ENCODE measurements at regions not wholly inside any gene's neighbourhood (a gene's known extent, or its start where the extent isn't known, plus 50 kb on each side); places are given as distances from the start of the nearest gene placed in this dataset.

DNA sequence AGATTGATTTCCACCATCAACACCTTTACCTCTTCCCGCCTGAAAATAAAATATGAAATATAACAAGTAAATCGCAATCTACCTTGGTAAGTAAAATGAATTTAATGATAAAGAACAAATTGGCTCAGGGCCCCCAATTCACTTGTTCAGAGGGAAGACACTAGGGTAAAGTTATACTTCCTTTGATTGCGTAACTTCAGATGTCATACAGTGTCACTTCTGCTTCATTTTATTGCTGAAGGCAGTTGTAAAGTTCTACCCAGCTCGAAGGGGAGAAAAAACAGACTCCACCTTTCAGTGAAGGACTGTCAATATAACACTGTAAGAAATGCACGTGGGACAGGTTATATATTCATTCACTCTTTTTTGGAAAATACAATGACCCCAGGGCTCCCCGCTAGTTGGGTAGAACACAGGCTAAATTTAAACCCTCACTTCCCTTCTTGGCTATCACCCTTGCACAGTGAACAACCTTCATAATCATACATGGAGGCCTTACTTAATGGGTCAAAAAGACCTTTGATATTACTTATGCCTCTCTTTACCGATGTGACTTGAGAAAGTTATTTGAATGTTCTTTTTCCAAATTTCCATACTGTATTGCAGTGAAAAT lies 848.8 kb downstream of the MAT2B start:
- H3F3A ChIP-seq (ENCODE audit: insufficient read depth), result no peaks in the 10 kb centered on the region
- DNase-seq, result no peak
- in situ Hi-C loops (cut with MboI), result no loop called here
- H4K20me1 ChIP-seq (ENCODE audit: insufficient read depth), result no peaks in the 10 kb centered on the region
- no peak overlapping the region for H3K9ac ChIP-seq
- H3K36me3 ChIP-seq (ENCODE audit: low read depth), result no peaks in the 10 kb centered on the region
- H3K27me3 ChIP-seq (replicated peaks; ENCODE audit: insufficient read depth), result no peaks in the 10 kb centered on the region
- no peak overlapping the region for H3K4me2 ChIP-seq (ENCODE audit: unreplicated experiment)
- H3K4me1 ChIP-seq (ENCODE audit: insufficient read depth), result no peaks in the 10 kb centered on the region
- no peak overlapping the region for H3K4me3 ChIP-seq
- H3K9me2 ChIP-seq (ENCODE audit: insufficient read depth), result no peaks in the 10 kb centered on the region
- H3K27ac ChIP-seq, result no peak overlapping the region
- H3K79me2 ChIP-seq (ENCODE audit: insufficient read depth), result no peaks in the 10 kb centered on the region
- H3K9me3 ChIP-seq (ENCODE audit: low read depth), result no peaks in the 10 kb centered on the region
- 29 to 30% methylated on average over 7 of the region's 7 CpGs for WGBS, 2 experiments (ENCODE audit: low coverage in 1 of 2, low lambda C conversion rate in 2 of 2, missing lambda C conversion rate in 2 of 2)
- H2AFZ ChIP-seq, result no peak overlapping the region
- TF ChIP-seq EZH2 (IDR thresholded peaks at IDR 0.05; ENCODE audit: insufficient read depth, poor library complexity, severe bottlenecking) (no peak), EZH2phosphoT487 (IDR thresholded peaks at IDR 0.05; ENCODE audit: insufficient read depth, low read depth) (no peak)

DNA sequence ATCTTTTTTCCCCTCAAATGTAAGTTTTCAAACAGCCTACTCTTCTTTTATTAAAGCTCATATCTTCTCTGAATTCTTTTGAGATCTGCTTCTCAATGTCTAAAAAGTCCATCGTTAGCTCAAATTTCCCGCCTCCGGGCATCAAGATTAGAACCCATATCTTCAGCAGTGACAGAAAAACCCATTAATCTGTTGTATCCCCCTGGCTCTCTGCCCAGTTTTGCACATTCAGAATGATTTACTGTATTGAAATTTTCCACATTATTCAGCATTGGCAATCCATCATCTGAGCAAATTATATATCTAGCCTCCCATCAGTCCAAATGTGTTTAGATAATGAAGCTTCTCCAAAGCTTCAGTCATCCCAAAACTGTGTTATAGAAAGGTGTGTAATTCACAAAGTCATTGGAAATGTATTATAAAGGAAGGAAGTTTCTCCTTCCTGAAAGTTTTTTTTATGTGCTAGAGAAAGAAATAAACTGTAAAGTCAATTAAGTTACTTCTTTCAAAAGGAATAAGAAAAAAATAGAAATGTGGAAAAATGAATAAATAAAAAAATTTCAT lies 849.9 kb downstream of the MAT2B start:
- H3K4me1 ChIP-seq (ENCODE audit: insufficient read depth), result no peaks in the 10 kb centered on the region
- in situ Hi-C loops (cut with MboI), result no loop called here

DNA sequence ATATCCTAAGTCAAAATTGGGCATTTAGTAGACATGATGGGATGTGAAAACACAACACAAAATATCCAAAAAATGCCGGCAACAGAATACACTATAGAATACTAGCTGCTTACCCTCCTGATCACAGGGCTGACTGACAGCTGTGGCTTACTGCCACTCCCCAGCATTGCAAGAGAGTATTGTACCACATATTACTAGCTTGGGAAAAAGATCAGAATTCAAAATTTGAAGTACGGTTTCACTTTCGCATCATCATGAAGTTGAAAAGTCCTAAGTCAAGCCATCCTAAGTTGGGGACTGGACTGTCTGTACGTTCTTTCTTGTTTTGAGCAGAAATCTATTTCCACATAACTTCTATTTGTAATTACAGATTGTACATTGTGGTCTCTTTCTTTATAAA lies 851.4 kb downstream of the MAT2B start:
- 51 to 61% methylated on average over 4 of the region's 4 CpGs for WGBS, 2 experiments (ENCODE audit: low coverage in 1 of 2, low lambda C conversion rate in 2 of 2, missing lambda C conversion rate in 2 of 2)
- H3K27ac ChIP-seq, result no peak overlapping the region
- no peak overlapping the region for H3K4me2 ChIP-seq (ENCODE audit: unreplicated experiment)
- no peak overlapping the region for H2AFZ ChIP-seq
- in situ Hi-C loops (cut with MboI), result no loop called here
- H3K4me1 ChIP-seq (ENCODE audit: insufficient read depth), result no peaks in the 10 kb centered on the region
- H3K36me3 ChIP-seq (ENCODE audit: low read depth), result no peaks in the 10 kb centered on the region
- no peak for DNase-seq
- H3K4me3 ChIP-seq, result no peak overlapping the region
- no peak overlapping the region for H3K9ac ChIP-seq
- H3F3A ChIP-seq (ENCODE audit: insufficient read depth), result no peaks in the 10 kb centered on the region
- H3K9me3 ChIP-seq (ENCODE audit: low read depth), result no peaks in the 10 kb centered on the region
- no peaks in the 10 kb centered on the region for H3K27me3 ChIP-seq (replicated peaks; ENCODE audit: insufficient read depth)
- no peaks in the 10 kb centered on the region for H3K9me2 ChIP-seq (ENCODE audit: insufficient read depth)
- no peaks in the 10 kb centered on the region for H3K79me2 ChIP-seq (ENCODE audit: insufficient read depth)
- H4K20me1 ChIP-seq (ENCODE audit: insufficient read depth), result no peaks in the 10 kb centered on the region
- TF ChIP-seq EZH2phosphoT487 (IDR thresholded peaks at IDR 0.05; ENCODE audit: insufficient read depth, low read depth) (no peak), EZH2 (IDR thresholded peaks at IDR 0.05; ENCODE audit: insufficient read depth, poor library complexity, severe bottlenecking) (no peak)

More for the DNA sequence above, 849.9 kb downstream of the MAT2B start:
- Histone ChIP-seq H3K36me3 (ENCODE audit: low read depth) (no peaks in the 10 kb centered on the region), H3K9me2 (ENCODE audit: insufficient read depth) (no peaks in the 10 kb centered on the region), H3K4me3 (no peak overlapping the region), H3K27me3 (replicated peaks; ENCODE audit: insufficient read depth) (no peaks in the 10 kb centered on the region), H2AFZ (no peak overlapping the region), H3K9me3 (ENCODE audit: low read depth) (no peaks in the 10 kb centered on the region), H3K79me2 (ENCODE audit: insufficient read depth) (no peaks in the 10 kb centered on the region), H3K4me2 (ENCODE audit: unreplicated experiment) (no peak overlapping the region), H3K27ac (no peak overlapping the region), H4K20me1 (ENCODE audit: insufficient read depth) (no peaks in the 10 kb centered on the region), H3F3A (ENCODE audit: insufficient read depth) (no peaks in the 10 kb centered on the region), H3K9ac (no peak overlapping the region)
- WGBS, 2 experiments (ENCODE audit: low coverage in 1 of 2, low lambda C conversion rate in 2 of 2, missing lambda C conversion rate in 2 of 2), result 18 to 22% methylated on average over 3 of the region's 3 CpGs
- DNase-seq, result no peak
- TF ChIP-seq EZH2 (IDR thresholded peaks at IDR 0.05; ENCODE audit: insufficient read depth, poor library complexity, severe bottlenecking) (no peak), EZH2phosphoT487 (IDR thresholded peaks at IDR 0.05; ENCODE audit: insufficient read depth, low read depth) (no peak)

DNA sequence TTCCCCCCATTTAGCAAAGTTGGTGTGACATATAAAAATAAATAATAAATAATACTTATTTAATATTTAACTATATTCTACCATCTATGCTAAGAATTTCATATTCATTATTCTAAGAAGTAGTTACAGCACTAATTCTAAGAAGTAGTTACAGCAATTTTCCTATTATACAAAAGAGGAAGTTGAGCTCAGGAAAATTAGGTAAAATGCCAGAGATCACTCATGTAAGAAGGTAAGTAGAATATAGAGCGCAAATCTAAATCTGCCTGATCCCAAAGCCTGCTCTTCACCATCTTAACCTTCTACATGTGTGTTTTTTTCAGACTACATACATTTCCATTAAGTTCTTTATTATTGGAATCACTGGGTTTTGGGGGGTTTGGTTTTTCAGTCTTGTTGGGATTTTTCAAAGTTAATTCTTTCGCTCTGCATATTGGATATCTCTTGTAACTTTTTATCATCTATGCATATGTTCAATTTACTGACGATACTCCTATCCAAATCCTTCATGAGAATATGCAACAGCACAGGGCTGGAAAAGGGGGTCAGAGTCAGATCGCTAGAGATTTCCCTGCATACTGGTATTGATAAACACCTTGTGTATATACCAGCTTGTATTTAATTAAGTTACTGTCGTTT lies 852.1 kb downstream of the MAT2B start:
- Histone ChIP-seq H4K20me1 (ENCODE audit: insufficient read depth) (no peaks in the 10 kb centered on the region), H3K9me2 (ENCODE audit: insufficient read depth) (no peaks in the 10 kb centered on the region), H3K4me3 (no peak overlapping the region), H3K4me1 (ENCODE audit: insufficient read depth) (no peaks in the 10 kb centered on the region), H3K4me2 (ENCODE audit: unreplicated experiment) (no peak overlapping the region), H2AFZ (no peak overlapping the region), H3F3A (ENCODE audit: insufficient read depth) (no peaks in the 10 kb centered on the region), H3K79me2 (ENCODE audit: insufficient read depth) (no peaks in the 10 kb centered on the region), H3K27ac (no peak overlapping the region), H3K27me3 (replicated peaks; ENCODE audit: insufficient read depth) (no peaks in the 10 kb centered on the region), H3K9me3 (ENCODE audit: low read depth) (no peaks in the 10 kb centered on the region), H3K9ac (no peak overlapping the region), H3K36me3 (ENCODE audit: low read depth) (no peaks in the 10 kb centered on the region)
- TF ChIP-seq EZH2 (IDR thresholded peaks at IDR 0.05; ENCODE audit: insufficient read depth, poor library complexity, severe bottlenecking) (no peak), EZH2phosphoT487 (IDR thresholded peaks at IDR 0.05; ENCODE audit: insufficient read depth, low read depth) (no peak)
- no peak for DNase-seq
- 33 to 47% methylated on average over 5 of the region's 5 CpGs for WGBS, 2 experiments (ENCODE audit: low coverage in 1 of 2, low lambda C conversion rate in 2 of 2, missing lambda C conversion rate in 2 of 2)
- in situ Hi-C loops (cut with MboI), result no loop called here
